ENCODE measurements at regions not wholly inside any gene's neighbourhood (a gene's known extent, or its start where the extent isn't known, plus 50 kb on each side); places are given as distances from the start of the nearest gene placed in this dataset.

DNA sequence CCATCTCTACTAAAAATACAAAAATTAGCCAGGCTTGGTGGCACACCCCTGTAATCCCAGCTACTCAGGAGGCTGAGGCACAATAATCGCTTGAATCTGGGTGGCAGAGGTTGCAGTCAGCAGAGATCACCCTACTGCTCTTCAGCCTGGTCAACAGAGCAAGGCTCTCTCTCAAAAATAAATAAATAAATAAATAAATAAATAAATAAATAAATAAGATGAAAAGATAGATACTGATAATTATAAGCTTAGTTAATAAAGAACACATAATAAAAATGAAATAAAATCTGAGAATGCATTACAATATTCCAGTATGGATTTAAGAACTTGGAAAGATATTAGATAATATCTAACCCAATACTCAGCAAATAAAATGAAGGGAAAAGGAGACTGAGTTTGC, 235.9 kb upstream of the DAB1 start:
- TF ChIP-seq, protein P1, sequence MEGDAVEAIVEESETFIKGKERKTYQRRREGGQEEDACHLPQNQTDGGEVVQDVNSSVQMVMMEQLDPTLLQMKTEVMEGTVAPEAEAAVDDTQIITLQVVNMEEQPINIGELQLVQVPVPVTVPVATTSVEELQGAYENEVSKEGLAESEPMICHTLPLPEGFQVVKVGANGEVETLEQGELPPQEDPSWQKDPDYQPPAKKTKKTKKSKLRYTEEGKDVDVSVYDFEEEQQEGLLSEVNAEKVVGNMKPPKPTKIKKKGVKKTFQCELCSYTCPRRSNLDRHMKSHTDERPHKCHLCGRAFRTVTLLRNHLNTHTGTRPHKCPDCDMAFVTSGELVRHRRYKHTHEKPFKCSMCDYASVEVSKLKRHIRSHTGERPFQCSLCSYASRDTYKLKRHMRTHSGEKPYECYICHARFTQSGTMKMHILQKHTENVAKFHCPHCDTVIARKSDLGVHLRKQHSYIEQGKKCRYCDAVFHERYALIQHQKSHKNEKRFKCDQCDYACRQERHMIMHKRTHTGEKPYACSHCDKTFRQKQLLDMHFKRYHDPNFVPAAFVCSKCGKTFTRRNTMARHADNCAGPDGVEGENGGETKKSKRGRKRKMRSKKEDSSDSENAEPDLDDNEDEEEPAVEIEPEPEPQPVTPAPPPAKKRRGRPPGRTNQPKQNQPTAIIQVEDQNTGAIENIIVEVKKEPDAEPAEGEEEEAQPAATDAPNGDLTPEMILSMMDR (IDR thresholded peaks at IDR 0.05) = no peak
- TF ChIP-seq POLR2A (IDR thresholded peaks at IDR 0.05) = no peak
